Keratinocyte (primary cell): ENCODE measurements at regions not wholly inside any gene's neighbourhood (a gene's known extent, or its start where the extent isn't known, plus 50 kb on each side); places are given as distances from the start of the nearest gene placed in this dataset.

Experiments
- DNase-seq: peaks from one replicate; pipeline ENCODE4 v3.0.0-alpha.2; 2011; ENCODE audit warnings: low read depth, missing footprints, low spot score
- FAIRE-seq: peaks from 2 replicates; lab custom pipeline; 2011; peaks lifted over from hg19 to GRCh38; lab: Jason Lieb, UNC
- H2AFZ ChIP-seq: 2 replicates; pipeline ENCODE4 v1.6.0; 2012; ENCODE audit warnings: low read length, control low read depth, inconsistent platforms; ENCODE audit not compliant: control insufficient read depth
- H3K27ac ChIP-seq: 2 replicates; pipeline ENCODE4 v1.5.1; 2011; ENCODE audit warnings: low read length; ENCODE audit not compliant: control insufficient read depth, insufficient read depth
- H3K27me3 ChIP-seq: 3 replicates; pipeline ENCODE4 v1.6.0; 2011; ENCODE audit warnings: low read length; ENCODE audit not compliant: control insufficient read depth, insufficient read depth; ENCODE audit errors: extremely low read depth
- H3K36me3 ChIP-seq, 2 experiments: 2 replicates in 1 of 2; 3 replicates in 1 of 2; pipeline ENCODE4 v1.5.1; 2011; ENCODE audit warnings: low read length in 2 of 2, mild to moderate bottlenecking in 1 of 2; ENCODE audit not compliant: control insufficient read depth in 2 of 2, insufficient read depth in 2 of 2; ENCODE audit errors: extremely low read depth in 1 of 2
- H3K4me1 ChIP-seq: 3 replicates; pipeline ENCODE4 v1.5.1; 2011; ENCODE audit warnings: low read length; ENCODE audit not compliant: control insufficient read depth, insufficient read depth; ENCODE audit errors: extremely low read depth
- H3K4me2 ChIP-seq: 3 replicates; pipeline ENCODE4 v1.6.0; 2011; ENCODE audit warnings: low read depth, low read length; ENCODE audit not compliant: control insufficient read depth, insufficient read depth; ENCODE audit errors: extremely low read depth
- H3K4me3 ChIP-seq, 3 experiments: fragments of 200-600 bp in 1 of 3; sonication (generic) in 1 of 3; 2 replicates in 2 of 3; 3 replicates in 1 of 3; pipeline ENCODE4 v1.5.1; 2011 to 2016; ENCODE audit warnings: low read length in 3 of 3, mild to moderate bottlenecking in 3 of 3, control low read depth in 2 of 3, inconsistent platforms in 1 of 3, low read depth in 1 of 3, mixed read lengths in 1 of 3, mixed run types in 1 of 3, moderate library complexity in 1 of 3; ENCODE audit not compliant: control insufficient read depth in 2 of 3, insufficient read depth in 2 of 3; ENCODE audit errors: extremely low read depth in 1 of 3
- H3K79me2 ChIP-seq: 2 replicates; pipeline ENCODE4 v1.6.0; 2012; ENCODE audit warnings: low read length; ENCODE audit not compliant: control insufficient read depth, insufficient read depth
- H3K9ac ChIP-seq: 3 replicates; pipeline ENCODE4 v1.6.0; 2011; ENCODE audit warnings: low read length; ENCODE audit not compliant: control insufficient read depth, insufficient read depth; ENCODE audit errors: extremely low read depth
- H3K9me1 ChIP-seq: 3 replicates; pipeline ENCODE4 v1.6.0; 2011; ENCODE audit warnings: low read length; ENCODE audit not compliant: control insufficient read depth, insufficient read depth; ENCODE audit errors: extremely low read depth
- H3K9me3 ChIP-seq: 2 replicates; pipeline ENCODE4 v1.5.1; 2012; ENCODE audit warnings: low read depth, low read length; ENCODE audit not compliant: control insufficient read depth
- H4K20me1 ChIP-seq: 3 replicates; pipeline ENCODE4 v1.6.0; 2011; ENCODE audit warnings: low read length; ENCODE audit not compliant: control insufficient read depth, insufficient read depth; ENCODE audit errors: extremely low read depth
- CTCF ChIP-seq, 3 experiments: IDR thresholded peaks in 1 of 3; conservative IDR thresholded peaks in 1 of 3; optimal IDR thresholded peaks in 1 of 3; 2 replicates in 2 of 3; 3 replicates in 1 of 3; pipeline versions ENCODE3 to v1.5.1; 2011; ENCODE audit warnings: low read length in 3 of 3, mild to moderate bottlenecking in 3 of 3, moderate library complexity in 2 of 3, control low read depth in 1 of 3, inconsistent platforms in 1 of 3; ENCODE audit not compliant: insufficient read depth in 2 of 3; ENCODE audit errors: extremely low read depth in 1 of 3
- EZH2 ChIP-seq: IDR thresholded peaks from one replicate; pipeline ENCODE4 v1.6.1; 2012; ENCODE audit warnings: inconsistent platforms, mild to moderate bottlenecking, low read length, moderate library complexity
- dilution Hi-C: fragments of 300-500 bp; cut with MboI; formaldehyde crosslinking; loops from one replicate; pipeline ENCODE4 v1.7.0; 2020; ENCODE audit warnings: low sequenced_read_pairs; ENCODE audit not compliant: extremely low pct_ligation_motif_present

- H3K9ac ChIP-seq, result no peak overlapping the region
- no peak overlapping the region for H3K4me2 ChIP-seq
- no peak for FAIRE-seq
- TF ChIP-seq EZH2, result no peak
- TF ChIP-seq CTCF (optimal IDR thresholded peaks at IDR 0.05 in 1 of 3, IDR thresholded peaks at IDR 0.05 in 1 of 3, conservative IDR thresholded peaks at IDR 0.05 in 1 of 3; ENCODE audit: extremely low read depth in 1 of 3, insufficient read depth in 2 of 3, low read length in 3 of 3), result no peak
- H3K36me3 ChIP-seq, result no peaks in the 10 kb centered on the region
- no peak for DNase-seq
- no peaks in the 10 kb centered on the region for H3K9me3 ChIP-seq
- dilution Hi-C loops, result no loop called here
- H4K20me1 ChIP-seq, result no peaks in the 10 kb centered on the region
- H3K79me2 ChIP-seq, result no peaks in the 10 kb centered on the region
- no peaks in the 10 kb centered on the region for H3K9me1 ChIP-seq
- no peak overlapping the region for H3K27ac ChIP-seq
- no peaks in the 10 kb centered on the region for H3K4me1 ChIP-seq
- H3K4me3 ChIP-seq, result no peak overlapping the region
- H3K27me3 ChIP-seq, result no peaks in the 10 kb centered on the region
- H2AFZ ChIP-seq, result no peak overlapping the region
These were observed 603.7 kb upstream of the ADARB2 start for GRCh38 chr10:2340831-2341647.

GRCh38 chr10:2335626-2336025 lies 598.3 kb upstream of the ADARB2 start:
- Histone ChIP-seq H3K36me3 (no peaks in the 10 kb centered on the region), H3K9me3 (no peaks in the 10 kb centered on the region), H3K4me3 (no peak overlapping the region), H3K79me2 (no peaks in the 10 kb centered on the region), H4K20me1 (no peaks in the 10 kb centered on the region), H3K27ac (no peak overlapping the region), H3K27me3 (no peaks in the 10 kb centered on the region), H3K9me1 (no peaks in the 10 kb centered on the region), H2AFZ (no peak overlapping the region), H3K9ac (no peak overlapping the region), H3K4me1 (no peaks in the 10 kb centered on the region), H3K4me2 (no peak overlapping the region)
- TF ChIP-seq CTCF (optimal IDR thresholded peaks at IDR 0.05 in 1 of 3, IDR thresholded peaks at IDR 0.05 in 1 of 3, conservative IDR thresholded peaks at IDR 0.05 in 1 of 3; ENCODE audit: extremely low read depth in 1 of 3, insufficient read depth in 2 of 3, low read length in 3 of 3), result no peak
- no peak for TF ChIP-seq EZH2
- DNase-seq, result no peak
- dilution Hi-C loops, result no loop called here
- no peak for FAIRE-seq
